ENCODE measurements at regions not wholly inside any gene's neighbourhood (a gene's known extent, or its start where the extent isn't known, plus 50 kb on each side); places are given as distances from the start of the nearest gene placed in this dataset.

DNA sequence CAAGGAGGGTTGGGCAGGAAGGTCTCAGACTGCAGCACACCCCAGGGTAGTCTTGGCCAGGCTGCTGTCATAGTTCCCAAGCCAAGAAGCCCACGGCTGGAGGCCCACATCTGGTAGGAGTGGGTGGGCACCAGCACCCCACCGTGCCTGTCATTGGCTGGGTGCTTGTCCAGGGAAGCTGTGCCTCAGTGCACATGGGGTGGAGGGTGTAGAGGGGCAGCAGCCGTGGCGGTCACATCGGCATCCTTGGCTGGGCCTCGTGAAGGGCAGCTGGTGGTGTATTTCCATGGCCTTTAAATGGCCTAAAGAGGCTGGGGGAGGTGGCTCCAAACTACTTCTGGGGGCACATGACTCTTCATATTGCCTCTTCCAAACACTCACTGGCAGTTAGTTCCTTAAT is 119.6 kb upstream of the USP24 start:
- ChIA-PET POLR2A (ENCODE audit: low non-redundant PET) (no interaction called here), CTCF (no interaction called here)
- TF ChIP-seq, protein P1, sequence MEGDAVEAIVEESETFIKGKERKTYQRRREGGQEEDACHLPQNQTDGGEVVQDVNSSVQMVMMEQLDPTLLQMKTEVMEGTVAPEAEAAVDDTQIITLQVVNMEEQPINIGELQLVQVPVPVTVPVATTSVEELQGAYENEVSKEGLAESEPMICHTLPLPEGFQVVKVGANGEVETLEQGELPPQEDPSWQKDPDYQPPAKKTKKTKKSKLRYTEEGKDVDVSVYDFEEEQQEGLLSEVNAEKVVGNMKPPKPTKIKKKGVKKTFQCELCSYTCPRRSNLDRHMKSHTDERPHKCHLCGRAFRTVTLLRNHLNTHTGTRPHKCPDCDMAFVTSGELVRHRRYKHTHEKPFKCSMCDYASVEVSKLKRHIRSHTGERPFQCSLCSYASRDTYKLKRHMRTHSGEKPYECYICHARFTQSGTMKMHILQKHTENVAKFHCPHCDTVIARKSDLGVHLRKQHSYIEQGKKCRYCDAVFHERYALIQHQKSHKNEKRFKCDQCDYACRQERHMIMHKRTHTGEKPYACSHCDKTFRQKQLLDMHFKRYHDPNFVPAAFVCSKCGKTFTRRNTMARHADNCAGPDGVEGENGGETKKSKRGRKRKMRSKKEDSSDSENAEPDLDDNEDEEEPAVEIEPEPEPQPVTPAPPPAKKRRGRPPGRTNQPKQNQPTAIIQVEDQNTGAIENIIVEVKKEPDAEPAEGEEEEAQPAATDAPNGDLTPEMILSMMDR (conservative IDR thresholded peaks at IDR 0.05; ENCODE audit: low read depth), result no peak
- no peak overlapping the region for H3K27ac ChIP-seq
- no peak for DNase-seq (ENCODE audit: low spot score)

- ChIA-PET POLR2A (ENCODE audit: low non-redundant PET) (no interaction called here), CTCF (no interaction called here)
- no peak overlapping the region for H3K27ac ChIP-seq
- DNase-seq (ENCODE audit: low spot score), result no peak
- TF ChIP-seq, protein P1 (conservative IDR thresholded peaks at IDR 0.05; ENCODE audit: low read depth), result no peak
Measured at GRCh38 chr1:55334160-55334559, 119.0 kb upstream of the USP24 start.

GRCh38 chr1:55333461-55333860 is 118.3 kb upstream of the USP24 start:
- POLR2A ChIA-PET (ENCODE audit: low non-redundant PET), result no interaction called here
- H3K27ac ChIP-seq, result no peak overlapping the region
- DNase-seq (ENCODE audit: low spot score), result no peak
- CTCF ChIA-PET, result interaction anchor here (0.5 kb wide), 1 partner anchor 1047 kb away, joined by 3 read pairs; no protein-coding TSS in a partner anchor
- TF ChIP-seq, protein P1 (conservative IDR thresholded peaks at IDR 0.05; ENCODE audit: low read depth), result no peak

DNA sequence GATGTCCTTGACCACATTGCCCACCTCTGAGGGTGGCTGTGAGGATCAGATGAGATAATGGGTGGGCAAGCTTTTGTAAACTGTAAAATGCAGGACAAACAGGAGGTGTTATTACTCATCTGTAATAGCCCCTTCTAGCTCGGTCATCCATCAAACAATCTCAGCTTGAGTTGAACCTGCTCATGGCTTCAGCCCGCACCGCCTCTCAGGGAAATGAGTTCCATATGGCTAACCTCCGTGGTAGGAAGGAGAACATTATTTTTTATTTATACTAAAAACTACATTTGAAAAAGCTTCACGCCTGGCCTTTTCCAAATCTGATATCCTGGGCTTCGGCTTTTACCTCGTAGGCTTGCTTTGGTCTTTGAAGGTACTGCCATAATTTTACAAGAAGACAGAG is 116.2 kb upstream of the USP24 start:
- TF ChIP-seq, protein P1 (conservative IDR thresholded peaks at IDR 0.05; ENCODE audit: low read depth), result no peak
- CTCF ChIA-PET, result no interaction called here
- no peak overlapping the region for H3K27ac ChIP-seq
- DNase-seq (ENCODE audit: low spot score), result no peak
- POLR2A ChIA-PET (ENCODE audit: low non-redundant PET), result no interaction called here

DNA sequence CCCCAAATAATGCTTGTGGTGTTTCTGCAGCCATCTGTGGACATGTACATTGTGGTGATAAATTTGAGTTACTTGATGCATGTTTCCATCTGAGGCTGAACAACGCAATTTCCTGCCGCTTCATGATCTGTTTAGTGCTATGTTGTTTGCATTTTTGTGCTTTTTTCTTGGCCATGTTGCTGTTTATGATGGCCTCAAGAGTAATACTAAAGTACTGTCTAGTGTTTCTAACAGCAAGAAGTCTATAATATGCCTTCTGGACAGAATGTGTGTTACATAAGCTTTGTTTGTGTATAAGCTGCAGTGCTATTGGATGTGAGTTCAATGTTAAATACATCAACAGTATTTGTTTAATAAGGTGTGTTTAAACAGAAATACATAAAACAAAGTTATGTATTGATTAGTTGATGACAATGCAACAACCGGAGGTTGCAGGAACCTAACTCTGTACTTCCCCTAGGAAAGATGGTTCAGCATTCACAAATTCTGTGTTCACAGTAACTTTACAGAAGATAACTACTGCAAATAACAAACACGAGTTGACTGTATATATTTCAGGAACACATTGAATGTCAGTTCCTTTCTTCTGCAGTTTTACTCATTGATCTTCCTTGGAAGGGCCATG is 114.8 kb upstream of the USP24 start:
- ChIA-PET CTCF (no interaction called here), POLR2A (ENCODE audit: low non-redundant PET) (no interaction called here)
- DNase-seq (ENCODE audit: low spot score), result no peak
- H3K27ac ChIP-seq, result no peak overlapping the region
- TF ChIP-seq, protein P1 (conservative IDR thresholded peaks at IDR 0.05; ENCODE audit: low read depth), result no peak

- ChIA-PET POLR2A (ENCODE audit: low non-redundant PET) (no interaction called here), CTCF (no interaction called here)
- TF ChIP-seq, protein P1 (conservative IDR thresholded peaks at IDR 0.05; ENCODE audit: low read depth), result no peak
- no peak for DNase-seq (ENCODE audit: low spot score)
- H3K27ac ChIP-seq, result no peak overlapping the region
Measured at GRCh38 chr1:55329091-55329490, 113.9 kb upstream of the USP24 start.

Measured in RWPE1 (cell line).